ENCODE measurements at regions not wholly inside any gene's neighbourhood (a gene's known extent, or its start where the extent isn't known, plus 50 kb on each side); places are given as distances from the start of the nearest gene placed in this dataset.

DNA sequence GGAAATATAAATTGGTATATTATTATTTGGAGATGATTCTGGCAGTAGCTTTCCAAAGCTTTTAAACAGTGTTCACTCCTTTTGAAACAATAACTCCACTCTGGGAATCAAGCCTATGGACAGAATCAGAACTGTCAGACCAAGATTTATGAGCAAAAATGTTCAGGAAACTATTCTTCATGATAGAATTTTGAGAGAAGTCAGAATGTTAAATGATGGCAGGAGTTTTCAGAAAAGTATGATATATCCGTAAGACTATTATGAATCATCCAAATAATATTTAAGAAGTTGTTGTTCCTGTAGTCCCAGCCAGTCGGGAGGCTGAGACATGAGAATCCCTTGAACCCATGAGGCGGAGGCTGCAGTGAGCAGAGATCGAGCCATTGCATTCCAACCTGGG, 50.5 kb upstream of the ADGRG2 start:
- Histone ChIP-seq H3K4me2 (no peak overlapping the region), H3K4me3 (no peak overlapping the region), H3K4me1 (ENCODE audit: insufficient read depth) (no peaks in the 10 kb centered on the region), H3K9me2 (replicated peaks; ENCODE audit: insufficient read depth) (no peaks in the 10 kb centered on the region), H3K27ac (no peak overlapping the region), H3K27me3 (no peaks in the 10 kb centered on the region), H3K79me2 (no peaks in the 10 kb centered on the region), H3K36me3 (replicated peaks; ENCODE audit: insufficient read depth, low read depth) (no peaks in the 10 kb centered on the region), H3K9me3 (ENCODE audit: low read depth) (no peaks in the 10 kb centered on the region), H2AFZ (no peak overlapping the region), H4K20me1 (ENCODE audit: insufficient read depth, poor library complexity, severe bottlenecking) (no peaks in the 10 kb centered on the region)
- DNase-seq (ENCODE audit: low spot score): no peak
- TF ChIP-seq CTCF (IDR thresholded peaks at IDR 0.05; ENCODE audit: poor library complexity) (no peak), EZH2 (IDR thresholded peaks at IDR 0.05; ENCODE audit: borderline replicate concordance) (no peak), EZH2phosphoT487 (IDR thresholded peaks at IDR 0.05; ENCODE audit: low read depth, severe bottlenecking, unreplicated experiment) (no peak)
- WGBS (ENCODE audit: low lambda C conversion rate, missing lambda C conversion rate): 72% methylated on average over 4 of the region's 4 CpGs

DNA sequence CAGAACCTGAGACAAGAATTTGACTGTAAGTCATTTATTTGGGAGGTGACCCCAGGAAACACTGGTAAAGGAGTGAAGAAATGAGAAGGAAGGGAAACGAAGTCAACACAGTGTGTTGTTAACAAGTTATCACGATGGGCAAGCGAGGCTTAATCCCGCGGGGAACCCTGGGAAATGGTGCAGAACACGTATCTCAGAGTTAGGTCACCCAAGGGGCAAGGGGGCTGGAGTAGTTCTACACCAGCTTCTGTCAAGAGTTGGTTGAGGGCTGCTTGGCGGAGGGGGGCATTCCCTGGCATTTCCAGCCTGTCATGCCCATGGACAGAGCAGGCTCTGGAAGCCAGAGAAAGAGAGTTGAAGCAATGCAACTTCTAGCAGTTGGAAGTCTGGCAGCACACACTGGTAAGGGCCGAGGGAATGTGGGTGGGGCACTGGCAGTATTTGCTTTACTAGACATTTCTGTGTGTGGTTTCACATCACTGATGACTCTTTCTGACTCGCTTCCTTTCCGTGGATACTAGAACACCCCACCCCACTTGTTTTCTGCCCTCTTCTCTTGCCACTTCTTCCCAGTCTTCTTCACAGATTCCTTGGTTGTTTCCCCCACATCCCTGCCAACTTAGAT, 52.2 kb upstream of the ADGRG2 start:
- Histone ChIP-seq H2AFZ (no peak overlapping the region), H3K27ac (no peak overlapping the region)
- peak; percentile 49 for DNase-seq (ENCODE audit: low spot score)

GRCh38 chrX:19176901-19177630, 54.8 kb upstream of the ADGRG2 start:
- H3K27me3 ChIP-seq: no peaks in the 10 kb centered on the region
- no peak overlapping the region for H3K4me3 ChIP-seq
- H3K4me2 ChIP-seq: no peak overlapping the region
- H4K20me1 ChIP-seq (ENCODE audit: insufficient read depth, poor library complexity, severe bottlenecking): no peaks in the 10 kb centered on the region
- H3K79me2 ChIP-seq: no peaks in the 10 kb centered on the region
- H3K9me3 ChIP-seq (ENCODE audit: low read depth): no peaks in the 10 kb centered on the region
- WGBS (ENCODE audit: low lambda C conversion rate, missing lambda C conversion rate): 47% methylated on average over 4 of the region's 4 CpGs
- H3K27ac ChIP-seq: no peak overlapping the region
- TF ChIP-seq CTCF (IDR thresholded peaks at IDR 0.05; ENCODE audit: poor library complexity) (no peak), EZH2phosphoT487 (IDR thresholded peaks at IDR 0.05; ENCODE audit: low read depth, severe bottlenecking, unreplicated experiment) (no peak), EZH2 (IDR thresholded peaks at IDR 0.05; ENCODE audit: borderline replicate concordance) (no peak)
- H3K4me1 ChIP-seq (ENCODE audit: insufficient read depth): no peaks in the 10 kb centered on the region
- no peaks in the 10 kb centered on the region for H3K9me2 ChIP-seq (replicated peaks; ENCODE audit: insufficient read depth)
- no peak overlapping the region for H2AFZ ChIP-seq
- no peaks in the 10 kb centered on the region for H3K36me3 ChIP-seq (replicated peaks; ENCODE audit: insufficient read depth, low read depth)
- DNase-seq (ENCODE audit: low spot score): no peak

More for the DNA sequence above, 52.2 kb upstream of the ADGRG2 start:
- no peaks in the 10 kb centered on the region for H3K9me2 ChIP-seq (replicated peaks; ENCODE audit: insufficient read depth)
- TF ChIP-seq EZH2 (IDR thresholded peaks at IDR 0.05; ENCODE audit: borderline replicate concordance) (no peak), EZH2phosphoT487 (IDR thresholded peaks at IDR 0.05; ENCODE audit: low read depth, severe bottlenecking, unreplicated experiment) (no peak), CTCF (IDR thresholded peaks at IDR 0.05; ENCODE audit: poor library complexity) (no peak)
- WGBS (ENCODE audit: low lambda C conversion rate, missing lambda C conversion rate): 67% methylated on average over 10 of the region's 10 CpGs
- no peaks in the 10 kb centered on the region for H3K27me3 ChIP-seq
- no peaks in the 10 kb centered on the region for H3K9me3 ChIP-seq (ENCODE audit: low read depth)
- H3K4me2 ChIP-seq: no peak overlapping the region
- no peaks in the 10 kb centered on the region for H3K4me1 ChIP-seq (ENCODE audit: insufficient read depth)
- H3K4me3 ChIP-seq: no peak overlapping the region
- no peaks in the 10 kb centered on the region for H3K79me2 ChIP-seq
- H3K36me3 ChIP-seq (replicated peaks; ENCODE audit: insufficient read depth, low read depth): no peaks in the 10 kb centered on the region
- no peaks in the 10 kb centered on the region for H4K20me1 ChIP-seq (ENCODE audit: insufficient read depth, poor library complexity, severe bottlenecking)
